ENCODE measurements at regions not wholly inside any gene's neighbourhood (a gene's known extent, or its start where the extent isn't known, plus 50 kb on each side); places are given as distances from the start of the nearest gene placed in this dataset.
A peak's percentile ranks its signal among the peaks of the same experiment; 100 is the strongest.
"Not testable (repeated sequence)": the region's sequence is repeated elsewhere in the genome, so short reads cannot be mapped to it uniquely, and the experiment has no call there.

DNA sequence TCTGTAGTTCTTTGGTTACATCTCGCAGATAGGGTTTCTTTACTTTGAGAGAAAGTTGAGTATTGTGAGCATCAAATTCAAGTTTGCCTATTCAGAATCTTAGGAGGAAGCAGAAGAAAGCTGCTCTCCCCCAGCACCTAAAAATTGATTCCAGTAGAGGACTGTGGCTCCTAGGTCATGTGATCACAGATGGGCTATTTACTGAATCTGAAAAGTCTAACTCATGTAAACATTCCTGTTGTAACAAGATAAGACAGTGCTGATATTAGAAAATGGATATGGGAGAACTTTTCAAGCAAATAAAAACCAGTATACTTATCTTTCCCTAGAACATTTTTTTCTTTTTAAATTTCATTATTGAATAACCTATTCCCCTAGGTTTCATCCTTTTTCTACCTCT lies 308.4 kb upstream of the SLITRK3 start:
- TF ChIP-seq, protein P1, sequence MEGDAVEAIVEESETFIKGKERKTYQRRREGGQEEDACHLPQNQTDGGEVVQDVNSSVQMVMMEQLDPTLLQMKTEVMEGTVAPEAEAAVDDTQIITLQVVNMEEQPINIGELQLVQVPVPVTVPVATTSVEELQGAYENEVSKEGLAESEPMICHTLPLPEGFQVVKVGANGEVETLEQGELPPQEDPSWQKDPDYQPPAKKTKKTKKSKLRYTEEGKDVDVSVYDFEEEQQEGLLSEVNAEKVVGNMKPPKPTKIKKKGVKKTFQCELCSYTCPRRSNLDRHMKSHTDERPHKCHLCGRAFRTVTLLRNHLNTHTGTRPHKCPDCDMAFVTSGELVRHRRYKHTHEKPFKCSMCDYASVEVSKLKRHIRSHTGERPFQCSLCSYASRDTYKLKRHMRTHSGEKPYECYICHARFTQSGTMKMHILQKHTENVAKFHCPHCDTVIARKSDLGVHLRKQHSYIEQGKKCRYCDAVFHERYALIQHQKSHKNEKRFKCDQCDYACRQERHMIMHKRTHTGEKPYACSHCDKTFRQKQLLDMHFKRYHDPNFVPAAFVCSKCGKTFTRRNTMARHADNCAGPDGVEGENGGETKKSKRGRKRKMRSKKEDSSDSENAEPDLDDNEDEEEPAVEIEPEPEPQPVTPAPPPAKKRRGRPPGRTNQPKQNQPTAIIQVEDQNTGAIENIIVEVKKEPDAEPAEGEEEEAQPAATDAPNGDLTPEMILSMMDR (IDR thresholded peaks at IDR 0.05; ENCODE audit: unreplicated experiment): no peak
- no peak for DNase-seq (ENCODE audit: low spot score, unreplicated experiment)
- peaks cover 18% of the 10 kb centered on the region for H3K9me3 Mint-ChIP-seq (ENCODE audit: low read depth)

DNA sequence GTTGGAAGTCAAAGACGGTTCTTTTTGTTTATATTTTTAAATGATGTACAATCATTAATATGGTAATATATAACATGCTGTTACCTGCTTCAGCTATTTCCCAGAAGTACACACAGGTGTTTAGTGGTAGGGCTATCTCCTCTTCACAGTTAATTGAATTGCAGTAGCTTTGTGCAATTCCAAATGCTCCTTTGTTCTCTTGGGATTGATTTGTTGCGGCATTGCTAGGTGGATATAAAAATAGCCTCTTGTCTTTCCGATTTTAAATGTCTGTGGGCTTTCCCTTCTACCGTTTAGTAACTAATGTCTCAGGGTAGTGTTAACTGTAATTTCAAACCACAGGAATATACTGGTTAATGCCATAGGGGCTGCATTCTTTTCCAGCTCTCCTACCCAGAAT lies 307.6 kb upstream of the SLITRK3 start:
- no peak overlapping the region for H3K4me3 Mint-ChIP-seq (ENCODE audit: low read depth)
- no peak for DNase-seq (ENCODE audit: low spot score, unreplicated experiment)
- TF ChIP-seq, protein P1 (IDR thresholded peaks at IDR 0.05; ENCODE audit: unreplicated experiment): no peak
- peaks cover 28% of the 10 kb centered on the region for H3K4me1 Mint-ChIP-seq (ENCODE audit: low read depth)
- H3K9me3 Mint-ChIP-seq (ENCODE audit: low read depth): peaks cover 18% of the 10 kb centered on the region
- no peaks in the 10 kb centered on the region for H3K27me3 Mint-ChIP-seq
- peak overlapping the region; percentile 69 for H3K27ac Mint-ChIP-seq
- H3K36me3 Mint-ChIP-seq (ENCODE audit: insufficient read depth): peaks cover 12% of the 10 kb centered on the region

More for the DNA sequence above, 308.4 kb upstream of the SLITRK3 start:
- peak overlapping the region; percentile 69 for H3K27ac Mint-ChIP-seq
- H3K27me3 Mint-ChIP-seq: no peaks in the 10 kb centered on the region
- peaks cover 29% of the 10 kb centered on the region for H3K4me1 Mint-ChIP-seq (ENCODE audit: low read depth)
- peaks cover 12% of the 10 kb centered on the region for H3K36me3 Mint-ChIP-seq (ENCODE audit: insufficient read depth)
- no peak overlapping the region for H3K4me3 Mint-ChIP-seq (ENCODE audit: low read depth)

DNA sequence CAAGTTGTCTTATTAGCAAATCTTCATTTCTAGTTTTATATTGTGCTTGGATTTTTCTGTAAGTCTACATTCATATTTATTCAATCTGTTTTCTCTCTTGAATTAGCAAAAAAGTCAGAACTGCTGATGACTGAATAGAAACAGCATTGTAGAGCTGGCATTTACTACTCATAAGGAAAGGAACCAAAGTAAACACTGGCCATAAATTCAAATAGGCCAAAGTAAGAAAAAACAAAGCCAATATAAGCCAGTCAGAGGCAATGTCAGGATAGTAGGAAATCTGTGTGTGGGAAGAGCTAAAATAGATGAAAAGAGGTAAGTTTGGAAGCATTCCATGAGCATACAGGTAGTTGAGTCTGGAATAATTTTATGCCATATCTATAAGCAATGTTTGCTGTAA lies 307.2 kb upstream of the SLITRK3 start:
- Mint-ChIP-seq H3K4me3 (ENCODE audit: low read depth) (no peak overlapping the region), H3K27ac (peak overlapping the region; percentile 2), H3K4me1 (ENCODE audit: low read depth) (peaks cover 29% of the 10 kb centered on the region), H3K9me3 (ENCODE audit: low read depth) (peaks cover 18% of the 10 kb centered on the region), H3K36me3 (ENCODE audit: insufficient read depth) (peaks cover 12% of the 10 kb centered on the region), H3K27me3 (no peaks in the 10 kb centered on the region)
- no peak for DNase-seq (ENCODE audit: low spot score, unreplicated experiment)
- TF ChIP-seq, protein P1 (IDR thresholded peaks at IDR 0.05; ENCODE audit: unreplicated experiment): no peak

DNA sequence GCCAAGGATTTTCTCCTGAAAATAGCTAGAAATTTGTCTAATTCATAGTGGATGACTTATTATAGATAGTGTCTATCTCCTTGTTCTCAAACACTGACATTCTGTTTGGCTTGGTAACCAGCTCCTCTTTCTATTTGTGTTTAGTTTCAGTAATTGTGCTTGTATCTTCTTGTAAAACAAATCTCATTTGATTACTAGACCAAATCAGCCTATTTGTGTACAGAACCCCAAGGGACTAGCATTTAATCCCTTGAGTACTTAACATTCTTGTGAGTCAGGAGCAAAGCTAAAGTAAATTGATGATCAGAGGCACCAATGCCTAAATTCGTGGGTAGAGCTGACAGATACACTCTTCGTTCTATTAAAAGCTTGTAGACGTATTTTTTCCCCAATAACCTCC lies 306.5 kb upstream of the SLITRK3 start:
- TF ChIP-seq, protein P1 (IDR thresholded peaks at IDR 0.05; ENCODE audit: unreplicated experiment): no peak
- Mint-ChIP-seq H3K4me1 (ENCODE audit: low read depth) (peaks cover 29% of the 10 kb centered on the region), H3K27ac (peak overlapping the region; percentile 5), H3K36me3 (ENCODE audit: insufficient read depth) (peaks cover 12% of the 10 kb centered on the region), H3K4me3 (ENCODE audit: low read depth) (no peak overlapping the region), H3K9me3 (ENCODE audit: low read depth) (peaks cover 18% of the 10 kb centered on the region), H3K27me3 (no peaks in the 10 kb centered on the region)
- no peak for DNase-seq (ENCODE audit: low spot score, unreplicated experiment)

DNA sequence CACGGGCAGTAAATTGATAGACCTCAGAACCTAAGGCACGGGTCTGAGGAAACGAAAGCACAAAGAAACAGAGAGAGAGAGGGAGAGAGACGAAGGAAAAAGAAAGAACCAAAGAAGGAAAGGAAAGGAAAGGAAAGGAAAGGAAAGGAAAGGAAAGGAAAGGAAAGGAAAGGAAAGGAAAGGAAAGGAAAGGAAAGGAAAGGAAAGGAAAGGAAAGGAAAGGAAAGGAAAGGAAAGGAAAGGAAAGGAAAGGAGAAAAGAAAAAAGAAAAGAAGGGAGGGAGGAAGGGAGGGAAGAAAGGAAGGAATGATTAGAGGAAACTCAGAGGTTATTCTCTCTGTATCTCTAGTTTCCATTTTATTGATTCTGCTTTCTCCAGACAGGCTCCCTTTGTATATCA lies 302.6 kb upstream of the SLITRK3 start:
- H3K27ac Mint-ChIP-seq; H3K36me3 Mint-ChIP-seq (ENCODE audit: insufficient read depth); DNase-seq (ENCODE audit: low spot score, unreplicated experiment); H3K4me3 Mint-ChIP-seq (ENCODE audit: low read depth); H3K9me3 Mint-ChIP-seq (ENCODE audit: low read depth); H3K27me3 Mint-ChIP-seq: not testable (repeated sequence)
- peaks cover 18% of the 10 kb centered on the region for H3K4me1 Mint-ChIP-seq (ENCODE audit: low read depth)

DNA sequence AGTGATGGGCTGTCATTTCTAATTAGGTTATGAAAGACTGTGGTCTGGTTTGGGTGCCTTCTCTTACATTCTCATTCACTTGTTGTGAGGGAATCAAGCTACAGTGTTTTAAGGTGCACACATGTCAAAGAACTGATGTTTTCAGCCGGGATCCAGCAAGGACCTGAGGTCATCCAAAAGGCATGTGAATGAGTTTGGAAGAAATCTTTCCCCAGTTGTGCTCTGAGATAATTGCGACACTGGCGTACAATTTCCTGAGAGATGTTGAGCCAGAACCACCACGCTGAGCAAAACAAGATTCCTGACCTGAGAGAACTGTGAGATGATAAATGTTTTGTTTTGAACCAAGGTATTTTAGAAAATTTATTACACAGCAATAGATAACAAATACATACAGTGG lies 295.3 kb upstream of the SLITRK3 start:
- no peak overlapping the region for H3K27ac Mint-ChIP-seq
- H3K4me3 Mint-ChIP-seq (ENCODE audit: low read depth): no peak overlapping the region
- no peaks in the 10 kb centered on the region for H3K4me1 Mint-ChIP-seq (ENCODE audit: low read depth)

More for the DNA sequence above, 295.3 kb upstream of the SLITRK3 start:
- Mint-ChIP-seq H3K36me3 (ENCODE audit: insufficient read depth) (no peaks in the 10 kb centered on the region), H3K9me3 (ENCODE audit: low read depth) (no peaks in the 10 kb centered on the region), H3K27me3 (no peaks in the 10 kb centered on the region)
- DNase-seq (ENCODE audit: low spot score, unreplicated experiment): no peak
- TF ChIP-seq, protein P1 (IDR thresholded peaks at IDR 0.05; ENCODE audit: unreplicated experiment): no peak
